SK-N-MC (cell line): ENCODE measurements at regions not wholly inside any gene's neighbourhood (a gene's known extent, or its start where the extent isn't known, plus 50 kb on each side); places are given as distances from the start of the nearest gene placed in this dataset.

ENCODE experiments used
- EZH2 ChIP-seq: fragments of 200-600 bp; sonication (generic); IDR thresholded peaks from one replicate; pipeline ENCODE4 v1.6.1; 2017; ENCODE audit warnings: antibody characterized with exemption
- POLR2AphosphoS5 ChIP-seq: IDR thresholded peaks from 2 replicates; pipeline ENCODE4 v1.6.1; 2012; ENCODE audit warnings: mild to moderate bottlenecking, low read depth, low read length, borderline replicate concordance

GRCh38 chr12:38555620-38556591 is 239.3 kb downstream of the ALG10B start:
- no peak for TF ChIP-seq EZH2
- TF ChIP-seq POLR2AphosphoS5: no peak
